GM23248 (cell line): ENCODE measurements at regions not wholly inside any gene's neighbourhood (a gene's known extent, or its start where the extent isn't known, plus 50 kb on each side); places are given as distances from the start of the nearest gene placed in this dataset.

ENCODE experiments used
- EZH2 ChIP-seq: fragments of 200-600 bp; sonication (generic); IDR thresholded peaks from 2 replicates; pipeline ENCODE4 v1.6.1; 2018; ENCODE audit warnings: antibody characterized with exemption, mild to moderate bottlenecking; ENCODE audit not compliant: insufficient read depth, poor library complexity, severe bottlenecking
- EZH2phosphoT487 ChIP-seq: fragments of 200-600 bp; sonication (generic); IDR thresholded peaks from 2 replicates; pipeline ENCODE4 v1.6.1; 2018; ENCODE audit warnings: antibody characterized with exemption, moderate library complexity, mild to moderate bottlenecking, low read depth; ENCODE audit not compliant: insufficient read depth

GRCh38 chr2:105950521-105951383 lies 206.0 kb downstream of the NCK2 start:
- TF ChIP-seq EZH2phosphoT487, result no peak
- no peak for TF ChIP-seq EZH2
